Activated CD4-positive, alpha-beta T cell treated with anti-CD3 and anti-CD28 coated beads, Interleukin-2, Interleukin-6, amounts not matched to agents 100 ng/mL and 50 ng/mL, durations not matched to agents 16 hours and 8 hours (primary cell): ENCODE measurements at regions not wholly inside any gene's neighbourhood (a gene's known extent, or its start where the extent isn't known, plus 50 kb on each side); places are given as distances from the start of the nearest gene placed in this dataset.
"Not testable (repeated sequence)": the region's sequence is repeated elsewhere in the genome, so short reads cannot be mapped to it uniquely, and the experiment has no call there.

Experiments used
- DNase-seq: peaks from one replicate; pipeline ENCODE4 v3.0.0-alpha.2; 2020

- DNase-seq: not testable (repeated sequence)
These were observed 563.8 kb downstream of the RWDD3 start for GRCh38 chr1:95797761-95798160.

GRCh38 chr1:95806171-95806570 lies 572.2 kb downstream of the RWDD3 start:
- DNase-seq: no peak

- no peak for DNase-seq
These were observed 575.4 kb downstream of the RWDD3 start for GRCh38 chr1:95809391-95809790.

- DNase-seq: no peak
These were observed 581.5 kb downstream of the RWDD3 start for GRCh38 chr1:95815511-95815910.

- no peak for DNase-seq
These were observed 595.5 kb downstream of the RWDD3 start for GRCh38 chr1:95829556-95829955.

GRCh38 chr1:95832370-95832769 lies 598.4 kb downstream of the RWDD3 start:
- no peak for DNase-seq

- DNase-seq: no peak
These were observed 615.4 kb downstream of the RWDD3 start for GRCh38 chr1:95849439-95849838.

- DNase-seq: no peak
These were observed 616.2 kb downstream of the RWDD3 start for GRCh38 chr1:95850165-95850649.

GRCh38 chr1:95850763-95851162 lies 616.8 kb downstream of the RWDD3 start:
- no peak for DNase-seq

GRCh38 chr1:95852483-95853070 lies 618.6 kb downstream of the RWDD3 start:
- no peak for DNase-seq

- no peak for DNase-seq
These were observed 620.4 kb downstream of the RWDD3 start for GRCh38 chr1:95854457-95854856.

- no peak for DNase-seq
These were observed 629.1 kb downstream of the RWDD3 start for GRCh38 chr1:95863086-95863485.

GRCh38 chr1:95865769-95866168 lies 631.8 kb downstream of the RWDD3 start:
- no peak for DNase-seq

- DNase-seq: no peak
These were observed 642.3 kb downstream of the RWDD3 start for GRCh38 chr1:95876276-95876675.

- no peak for DNase-seq
These were observed 645.6 kb downstream of the RWDD3 start for GRCh38 chr1:95879498-95880050.

GRCh38 chr1:95888941-95889390 lies 655.0 kb downstream of the RWDD3 start:
- DNase-seq: no peak

- DNase-seq: no peak
These were observed 655.4 kb downstream of the RWDD3 start for GRCh38 chr1:95889400-95889799.

GRCh38 chr1:95893921-95894320 lies 659.9 kb downstream of the RWDD3 start:
- no peak for DNase-seq

GRCh38 chr1:95903060-95903459 lies 669.0 kb downstream of the RWDD3 start:
- no peak for DNase-seq

- no peak for DNase-seq
These were observed 671.9 kb downstream of the RWDD3 start for GRCh38 chr1:95905818-95906395.

GRCh38 chr1:95911739-95912138 lies 677.7 kb downstream of the RWDD3 start:
- DNase-seq: not testable (repeated sequence)

GRCh38 chr1:95916616-95917015 lies 682.6 kb downstream of the RWDD3 start:
- no peak for DNase-seq

- no peak for DNase-seq
These were observed 690.7 kb downstream of the RWDD3 start for GRCh38 chr1:95924684-95925083.

- DNase-seq: no peak
These were observed 692.3 kb downstream of the RWDD3 start for GRCh38 chr1:95926331-95926730.

GRCh38 chr1:95927061-95927460 lies 693.1 kb downstream of the RWDD3 start:
- DNase-seq: no peak
